ENCODE measurements at regions not wholly inside any gene's neighbourhood (a gene's known extent, or its start where the extent isn't known, plus 50 kb on each side); places are given as distances from the start of the nearest gene placed in this dataset.

- TF ChIP-seq SPI1 (IDR thresholded peaks at IDR 0.05; ENCODE audit: low read depth, low read length) = no peak
- no peak for TF ChIP-seq TAF1 (IDR thresholded peaks at IDR 0.05; ENCODE audit: low read depth, low read length)
- TF ChIP-seq POLR2AphosphoS5 (IDR thresholded peaks at IDR 0.05; ENCODE audit: low read depth, low read length) = no peak
Observed at GRCh38 chr2:129738799-129739198, 240.7 kb upstream of the RAB6C start.
